Stomach smooth muscle (tissue), 2 donors: ENCODE measurements at regions not wholly inside any gene's neighbourhood (a gene's known extent, or its start where the extent isn't known, plus 50 kb on each side); places are given as distances from the start of the nearest gene placed in this dataset.
"Not testable (repeated sequence)": the region's sequence is repeated elsewhere in the genome, so short reads cannot be mapped to it uniquely, and the experiment has no call there.

Source experiments
- H3K27ac ChIP-seq: one replicate; pipeline ENCODE4 v1.7.0; 2013; ENCODE audit warnings: mild to moderate bottlenecking, low read length, inconsistent platforms
- H3K27me3 ChIP-seq, 2 donors: one replicate each; pipeline ENCODE4 v1.7.0; 2013; ENCODE audit warnings: low read length in 2 of 2; ENCODE audit not compliant: insufficient read depth in 2 of 2, control insufficient read depth in 1 of 2
- H3K36me3 ChIP-seq, 2 donors: one replicate each; pipeline ENCODE4 v1.7.0; 2013; ENCODE audit warnings: low read length in 2 of 2; ENCODE audit not compliant: control insufficient read depth in 2 of 2, insufficient read depth in 2 of 2
- H3K4me1 ChIP-seq: one replicate; pipeline ENCODE4 v1.7.0; 2013; ENCODE audit warnings: low read length; ENCODE audit not compliant: control insufficient read depth, insufficient read depth
- H3K4me3 ChIP-seq, 2 donors: one replicate each; pipeline ENCODE4 v1.7.0; 2013; ENCODE audit warnings: low read length in 2 of 2
- H3K9ac ChIP-seq, 2 donors: one replicate each; pipeline ENCODE4 v1.7.0; 2013; ENCODE audit warnings: low read length in 2 of 2, mild to moderate bottlenecking in 1 of 2
- H3K9me3 ChIP-seq, 2 donors: one replicate each; pipeline ENCODE4 v1.7.0; 2013; ENCODE audit warnings: low read length in 2 of 2; ENCODE audit not compliant: control insufficient read depth in 2 of 2
- donor health status: healthy.
- donor health status: Pancreatic carcinoma.

DNA sequence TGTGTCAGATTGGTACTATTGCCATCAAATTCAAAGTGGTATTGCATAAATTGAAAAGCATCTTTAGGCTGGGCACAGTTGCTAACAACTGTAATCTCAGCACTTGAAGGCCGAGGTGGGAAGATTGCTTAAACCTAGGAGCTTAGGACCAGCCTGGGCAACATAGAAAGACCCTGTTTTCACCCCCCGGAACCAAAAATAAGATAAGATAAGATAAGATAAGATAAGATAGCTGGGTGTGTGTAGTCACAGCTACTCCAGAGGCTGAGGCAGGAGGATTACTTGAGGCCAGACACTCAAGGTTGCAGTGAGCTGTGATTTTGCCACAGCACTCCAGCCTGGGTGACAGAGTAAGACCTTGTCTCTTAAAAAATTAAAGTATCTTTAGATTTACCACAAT lies 297.9 kb upstream of the SEMA6A start:
- Histone ChIP-seq H3K9me3 (no peaks in the 10 kb centered on the region), H3K4me3 (no peak overlapping the region), H3K36me3 (no peaks in the 10 kb centered on the region), H3K4me1 (no peaks in the 10 kb centered on the region), H3K27me3 (no peaks in the 10 kb centered on the region), H3K27ac (no peak overlapping the region), H3K9ac (no peak overlapping the region)

DNA sequence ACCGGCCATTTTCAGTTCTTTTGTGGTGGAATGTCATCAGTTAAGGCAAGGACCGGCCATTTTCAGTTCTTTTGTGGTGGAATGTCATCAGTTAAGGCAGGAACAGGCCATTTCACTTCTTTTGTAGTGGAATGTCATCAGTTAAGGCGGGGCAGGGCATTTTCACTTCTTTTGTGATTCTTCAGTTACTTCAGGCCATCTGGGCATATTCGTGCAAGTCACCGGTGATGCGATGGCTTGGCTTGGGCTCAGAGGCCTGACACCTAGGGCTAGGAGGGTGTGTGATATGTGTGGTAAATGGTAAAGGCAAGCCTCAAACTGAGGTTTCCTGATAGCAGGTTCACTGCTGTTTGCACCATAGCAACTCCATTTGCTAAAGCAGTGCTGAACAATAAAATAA lies 293.2 kb upstream of the SEMA6A start:
- H3K9me3 ChIP-seq, H3K9ac ChIP-seq, H3K36me3 ChIP-seq, H3K4me3 ChIP-seq, H3K4me1 ChIP-seq, H3K27me3 ChIP-seq, H3K27ac ChIP-seq: not testable (repeated sequence)

DNA sequence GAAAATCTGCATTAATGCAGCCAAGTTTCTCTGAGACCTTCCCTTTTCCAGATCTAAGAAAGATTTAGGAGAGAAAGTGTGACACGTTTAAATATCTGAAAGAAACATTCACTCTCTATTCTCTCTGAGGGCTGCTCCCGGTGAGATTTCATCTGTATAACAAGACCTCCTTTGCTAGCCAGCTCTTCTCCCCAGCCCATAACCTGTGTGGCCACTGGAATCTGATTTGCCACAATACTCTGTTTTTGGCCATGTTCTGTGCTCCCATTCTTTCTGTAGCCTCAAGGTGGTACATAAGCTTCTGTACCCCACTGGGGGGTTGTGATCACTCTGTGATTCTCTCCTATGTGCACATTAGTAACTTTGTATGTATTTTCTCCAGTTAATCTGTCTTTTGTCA lies 291.0 kb upstream of the SEMA6A start:
- Histone ChIP-seq H3K9me3 (no peaks in the 10 kb centered on the region), H3K4me1 (no peaks in the 10 kb centered on the region), H3K36me3 (no peaks in the 10 kb centered on the region), H3K9ac (no peak overlapping the region), H3K4me3 (no peak overlapping the region), H3K27me3 (no peaks in the 10 kb centered on the region), H3K27ac (no peak overlapping the region)

DNA sequence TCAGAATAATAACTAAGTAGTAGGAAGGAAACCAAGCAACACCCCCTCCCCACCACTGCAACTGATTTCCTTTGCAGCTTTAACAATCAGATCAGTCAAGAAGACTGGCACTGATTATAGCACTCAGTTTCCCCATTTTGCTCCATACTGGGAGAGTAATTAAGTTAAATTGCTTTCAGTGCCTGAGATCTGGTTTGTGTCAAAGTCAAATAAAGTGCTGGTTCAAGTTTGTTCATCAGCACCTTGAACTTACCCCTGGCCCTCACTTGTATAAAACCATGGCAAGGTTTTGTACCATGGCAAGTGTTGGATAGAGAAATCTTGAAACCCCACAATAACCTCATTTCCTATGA lies 290.2 kb upstream of the SEMA6A start:
- Histone ChIP-seq H3K4me1 (no peaks in the 10 kb centered on the region), H3K27me3 (no peaks in the 10 kb centered on the region), H3K9me3 (no peaks in the 10 kb centered on the region), H3K27ac (no peak overlapping the region), H3K36me3 (no peaks in the 10 kb centered on the region), H3K9ac (no peak overlapping the region), H3K4me3 (no peak overlapping the region)

DNA sequence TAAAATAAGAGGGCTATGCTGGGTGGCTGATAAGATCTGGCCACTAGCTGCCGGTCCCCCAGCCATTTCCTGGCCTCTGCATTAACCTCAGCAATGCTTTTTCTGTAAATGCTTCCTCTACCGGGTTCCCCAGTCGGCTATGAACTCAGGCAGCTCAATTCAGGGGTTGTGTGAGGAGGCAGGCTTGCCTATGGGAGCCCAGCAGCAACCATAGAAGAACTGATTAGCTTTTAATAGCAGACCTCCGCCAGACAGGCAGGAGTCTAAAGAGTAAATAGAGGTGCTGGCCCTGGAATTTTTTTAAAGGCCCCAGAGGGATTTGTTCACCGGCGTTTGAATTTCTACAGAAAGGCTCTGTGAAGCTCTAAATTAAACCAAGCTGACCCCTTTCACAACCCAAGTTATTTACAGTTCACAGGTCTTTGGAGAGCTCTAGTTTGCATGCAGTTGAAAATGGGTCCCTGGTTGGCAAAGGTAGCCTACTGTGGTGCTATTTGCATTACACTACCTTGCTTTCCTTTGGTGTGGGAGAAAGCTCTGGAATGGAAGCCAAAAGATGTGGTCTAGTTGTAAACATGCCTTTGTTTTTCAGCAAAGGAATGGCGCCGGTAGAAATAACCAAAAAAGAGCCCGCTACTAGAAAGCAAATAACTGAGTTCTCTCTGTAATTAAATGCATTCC lies 289.7 kb upstream of the SEMA6A start:
- H3K27ac ChIP-seq, result no peak overlapping the region
- H3K36me3 ChIP-seq, result no peaks in the 10 kb centered on the region
- H3K27me3 ChIP-seq, result no peaks in the 10 kb centered on the region
- no peaks in the 10 kb centered on the region for H3K4me1 ChIP-seq
- H3K9me3 ChIP-seq, result no peaks in the 10 kb centered on the region
- no peak overlapping the region for H3K4me3 ChIP-seq
- H3K9ac ChIP-seq, result no peak overlapping the region

DNA sequence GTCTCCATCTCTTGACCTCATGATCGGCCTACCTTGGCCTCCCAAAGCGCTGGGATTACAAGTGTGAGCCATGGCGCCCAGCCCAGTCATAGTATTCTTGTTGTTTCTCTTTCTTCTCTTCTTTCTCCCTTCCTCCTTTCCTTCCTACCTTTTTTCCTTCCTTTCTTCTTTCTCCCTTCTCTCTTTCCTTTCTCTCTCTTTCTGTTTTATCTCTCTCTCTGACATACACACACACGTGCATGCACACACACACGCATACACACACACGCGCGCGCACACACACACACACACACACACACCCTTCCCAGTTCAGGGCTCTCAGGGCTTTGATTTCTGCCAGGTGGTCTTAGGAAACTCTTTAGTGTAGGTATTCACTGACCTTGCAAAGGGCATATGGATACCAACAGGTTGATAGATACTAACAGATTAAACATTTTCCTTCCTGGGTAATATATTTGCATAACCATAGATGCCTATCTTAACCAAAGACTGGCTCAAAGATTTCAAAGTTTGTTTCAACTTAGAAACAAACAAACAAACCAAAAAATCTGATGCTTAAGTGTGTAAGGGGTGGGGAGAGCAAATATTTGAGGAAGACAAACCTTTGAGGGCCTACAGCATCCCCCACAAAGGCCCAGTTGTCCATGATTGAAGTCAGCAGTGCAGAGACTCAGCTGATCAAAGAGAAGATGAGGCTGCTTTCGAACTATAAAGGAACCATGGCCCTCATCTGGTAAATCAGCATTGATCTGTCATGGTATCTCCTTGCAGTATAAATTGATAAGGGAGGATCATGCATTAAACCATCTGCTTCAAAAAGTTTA lies 288.2 kb upstream of the SEMA6A start:
- H3K27ac ChIP-seq, result no peak overlapping the region
- no peaks in the 10 kb centered on the region for H3K36me3 ChIP-seq
- H3K4me3 ChIP-seq, result no peak overlapping the region
- no peaks in the 10 kb centered on the region for H3K9me3 ChIP-seq
- H3K4me1 ChIP-seq, result no peaks in the 10 kb centered on the region
- H3K9ac ChIP-seq, result no peak overlapping the region
- no peaks in the 10 kb centered on the region for H3K27me3 ChIP-seq

DNA sequence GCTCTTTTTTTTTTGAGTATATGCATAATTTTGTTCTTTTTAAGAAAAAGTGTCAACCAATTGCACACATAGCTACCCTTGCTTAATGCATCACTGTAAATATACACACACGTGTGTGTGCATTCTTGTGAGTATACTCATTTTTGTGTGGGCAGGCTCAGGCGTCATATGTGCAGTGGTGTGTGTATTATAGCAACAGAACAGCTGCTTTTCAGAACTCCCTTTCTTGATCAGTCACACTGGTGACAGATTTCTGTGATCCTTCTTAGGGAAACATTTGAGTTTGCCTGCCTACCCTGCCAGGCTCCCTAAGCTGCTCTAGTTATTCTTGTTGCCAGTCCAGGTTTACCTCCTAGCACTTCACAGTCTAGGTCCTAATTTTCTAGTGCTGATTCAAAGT lies 287.0 kb upstream of the SEMA6A start:
- Histone ChIP-seq H3K27ac (no peak overlapping the region), H3K9ac (no peak overlapping the region), H3K9me3 (no peaks in the 10 kb centered on the region), H3K36me3 (no peaks in the 10 kb centered on the region), H3K4me3 (no peak overlapping the region), H3K27me3 (no peaks in the 10 kb centered on the region), H3K4me1 (no peaks in the 10 kb centered on the region)

DNA sequence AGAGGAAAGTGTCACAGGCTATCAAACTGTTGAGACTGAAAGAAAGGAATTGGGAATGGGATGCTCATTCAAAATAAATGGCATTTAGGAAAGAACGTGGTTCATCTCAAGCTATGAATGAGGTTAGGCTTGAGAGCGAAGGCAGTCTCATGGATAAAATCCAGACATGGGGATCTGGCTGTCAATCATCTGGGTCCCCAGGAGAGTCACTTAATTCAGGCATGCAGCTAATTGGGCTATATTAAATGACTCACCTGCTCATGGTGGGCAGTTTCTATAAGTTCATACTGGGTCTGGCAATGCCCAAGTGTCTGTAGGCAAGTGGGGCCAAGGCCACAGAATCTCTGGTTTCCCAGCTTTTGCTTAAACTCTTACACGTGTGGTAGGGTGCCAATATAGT lies 286.5 kb upstream of the SEMA6A start:
- no peaks in the 10 kb centered on the region for H3K9me3 ChIP-seq
- no peaks in the 10 kb centered on the region for H3K27me3 ChIP-seq
- H3K36me3 ChIP-seq, result no peaks in the 10 kb centered on the region
- no peak overlapping the region for H3K9ac ChIP-seq
- H3K4me3 ChIP-seq, result no peak overlapping the region
- no peak overlapping the region for H3K27ac ChIP-seq
- H3K4me1 ChIP-seq, result no peaks in the 10 kb centered on the region

DNA sequence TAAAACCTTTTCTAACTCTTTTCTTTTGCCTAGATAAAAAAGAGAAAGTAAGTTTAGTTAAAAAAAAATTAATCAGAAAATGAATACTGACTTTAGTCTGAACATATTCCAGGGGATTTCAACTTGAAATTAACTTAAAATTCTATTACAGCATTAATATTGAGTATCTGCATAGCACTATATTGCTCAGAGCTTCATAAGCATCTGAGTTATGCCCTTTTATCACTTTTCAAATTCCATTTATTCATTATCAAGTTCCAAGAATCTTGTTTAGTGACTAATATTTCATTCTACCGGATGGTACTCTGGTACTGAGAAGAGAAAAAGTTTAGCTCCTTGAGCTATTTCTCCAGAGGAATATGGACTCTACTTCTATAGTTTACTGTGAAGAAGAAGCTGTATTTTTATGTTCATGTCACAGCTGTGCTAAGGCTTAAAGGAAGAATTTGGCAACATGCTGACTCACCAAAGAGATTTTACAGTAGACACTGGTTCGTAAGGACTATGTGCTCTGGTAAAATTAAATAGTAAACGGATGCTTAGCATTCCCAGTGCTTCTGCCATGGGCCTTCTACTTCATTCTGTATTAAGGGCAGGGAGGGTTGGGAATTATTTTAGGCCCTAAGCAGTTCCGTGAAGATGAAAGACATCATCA lies 285.2 kb upstream of the SEMA6A start:
- H3K36me3 ChIP-seq, result no peaks in the 10 kb centered on the region
- H3K9ac ChIP-seq, result no peak overlapping the region
- H3K27ac ChIP-seq, result no peak overlapping the region
- H3K4me1 ChIP-seq, result no peaks in the 10 kb centered on the region
- no peaks in the 10 kb centered on the region for H3K9me3 ChIP-seq
- H3K4me3 ChIP-seq, result no peak overlapping the region
- H3K27me3 ChIP-seq, result no peaks in the 10 kb centered on the region

DNA sequence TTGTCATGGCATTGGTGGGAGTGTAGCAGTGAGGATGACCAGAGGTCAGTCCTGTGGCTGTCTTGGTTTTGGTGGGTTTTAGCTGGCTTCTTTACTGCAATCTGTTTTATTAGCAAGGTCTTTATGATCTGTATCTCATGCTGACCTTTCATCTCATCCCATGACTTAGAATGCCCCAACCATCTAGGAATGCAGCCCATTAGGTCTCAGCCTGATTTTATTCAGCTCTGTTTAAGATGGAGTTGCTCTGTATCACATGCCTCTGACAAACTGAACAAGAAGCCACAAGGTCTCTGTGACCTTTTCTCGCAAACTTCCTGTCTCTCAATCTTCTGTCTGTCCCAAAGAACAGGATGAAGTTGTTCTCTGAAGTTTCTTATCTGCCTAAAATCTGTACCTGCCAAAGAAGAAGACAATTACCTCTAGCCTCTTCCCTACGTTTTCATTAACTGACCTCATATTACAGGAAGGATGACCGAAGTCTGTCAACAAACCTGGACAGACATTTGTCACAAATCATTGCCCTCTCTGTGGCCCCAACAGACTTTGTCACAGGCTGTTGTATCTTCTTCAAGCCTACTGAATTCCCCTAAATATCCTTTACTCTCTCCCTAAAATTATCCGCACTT lies 284.2 kb upstream of the SEMA6A start:
- Histone ChIP-seq H3K9me3 (no peaks in the 10 kb centered on the region), H3K27ac (no peak overlapping the region), H3K36me3 (no peaks in the 10 kb centered on the region), H3K4me3 (no peak overlapping the region), H3K9ac (no peak overlapping the region), H3K4me1 (no peaks in the 10 kb centered on the region), H3K27me3 (no peaks in the 10 kb centered on the region)
